HCT116 (cell line): ENCODE measurements at regions not wholly inside any gene's neighbourhood (a gene's known extent, or its start where the extent isn't known, plus 50 kb on each side); places are given as distances from the start of the nearest gene placed in this dataset.

Experiments
- ATAC-seq: fragments of 200-7000 bp; cut with Tn5 transposase; 2 replicates; pipeline ENCODE4 v1.9.1; 2020; ENCODE audit warnings: mild to moderate bottlenecking, moderate library complexity
- BruUV-seq: library from RNA; stranded (reverse); fragments of 400-500 nt; replicated peaks from 2 replicates; lab custom pipeline; 2021; lab: Mats Ljungman, UMichigan
- CTCF ChIA-PET: fragments of 300-600 bp; sonication (Branson Sonifier 250); formaldehyde crosslinking; loops from one replicate; lab custom pipeline; 2021; ENCODE audit warnings: antibody characterized with exemption; lab: Charles Lee
- POLR2A ChIA-PET: fragments of 300-600, 350-600 bp; sonication (Branson Sonifier 250); formaldehyde crosslinking; loops from one replicate; lab custom pipeline; 2021; ENCODE audit warnings: antibody characterized with exemption; lab: Charles Lee
- RAD21 ChIA-PET, 2 experiments: fragments of 300-600 bp; sonication (Branson Sonifier 250); formaldehyde crosslinking; loops; one replicate each; lab custom pipeline; 2023; ENCODE audit warnings: low total read pairs in 2 of 2; ENCODE audit not compliant: uncharacterized antibody in 2 of 2, unreplicated experiment in 2 of 2, low non-redundant PET in 1 of 2; lab: Charles Lee
- DNase-seq: peaks from one replicate; pipeline ENCODE4 v3.0.0-alpha.2; 2010; ENCODE audit warnings: low read depth, low spot score
- H2AFZ ChIP-seq: fragments of 200-600 bp; shearing (Covaris generic), sonication (generic); 2 replicates; pipeline ENCODE4 v1.6.1; 2017; ENCODE audit warnings: low read depth, mixed run types, mixed read lengths, antibody characterized with exemption, low read length; ENCODE audit not compliant: poor library complexity, severe bottlenecking
- H3K27ac ChIP-seq: 2 replicates; pipeline ENCODE4 v1.5.1; 2012; ENCODE audit warnings: low read depth, low read length
- H3K27me3 ChIP-seq: fragments of 200-600 bp; sonication (generic); 2 replicates; pipeline ENCODE4 v1.6.1; 2016; ENCODE audit warnings: mixed run types, low read length, mixed read lengths; ENCODE audit not compliant: insufficient read depth
- H3K36me3 ChIP-seq, 2 experiments: fragments of 200-500 bp in 1 of 2; fragments of 200-600 bp in 1 of 2; sonication (Bioruptor generic) in 1 of 2; sonication (generic) in 1 of 2; 2 replicates each; pipeline versions ENCODE4 v1.5.1 to v1.6.1; 2014 to 2016; ENCODE audit warnings: low read length in 2 of 2, inconsistent platforms in 1 of 2, mixed read lengths in 1 of 2, mixed run types in 1 of 2; ENCODE audit not compliant: insufficient read depth in 2 of 2, control insufficient read depth in 1 of 2
- H3K4me1 ChIP-seq, 2 experiments: fragments of 200-600 bp in 1 of 2; sonication (generic) in 1 of 2; 2 replicates each; pipeline versions ENCODE4 v1.5.1 to v1.6.1; 2012 to 2017; ENCODE audit warnings: low read length in 2 of 2, inconsistent platforms in 1 of 2, mild to moderate bottlenecking in 1 of 2, mixed read lengths in 1 of 2, mixed run types in 1 of 2, moderate library complexity in 1 of 2; ENCODE audit not compliant: insufficient read depth in 2 of 2, control insufficient read depth in 1 of 2
- H3K4me2 ChIP-seq: fragments of 200-600 bp; sonication (generic); 2 replicates; pipeline ENCODE4 v1.6.1; 2017; ENCODE audit warnings: mixed run types, low read length, mixed read lengths
- H3K4me3 ChIP-seq, 2 experiments: fragments of 200-600 bp in 1 of 2; sonication (generic) in 1 of 2; replicated peaks in 1 of 2; 2 replicates each; pipeline ENCODE4 v1.5.1; 2011 to 2016; ENCODE audit warnings: low read length in 2 of 2, control low read depth in 1 of 2, low read depth in 1 of 2, mild to moderate bottlenecking in 1 of 2, mixed read lengths in 1 of 2, mixed run types in 1 of 2
- H3K79me2 ChIP-seq: fragments of 200-600 bp; sonication (generic); 2 replicates; pipeline ENCODE4 v1.6.1; 2017; ENCODE audit warnings: mild to moderate bottlenecking, mixed run types, low read length, moderate library complexity, mixed read lengths; ENCODE audit not compliant: insufficient read depth
- H3K9ac ChIP-seq: fragments of 200-600 bp; sonication (generic); 2 replicates; pipeline ENCODE4 v1.6.1; 2016; ENCODE audit warnings: low read length, mixed read lengths
- H3K9me2 ChIP-seq: fragments of 200-600 bp; sonication (generic), shearing (Covaris generic); 2 replicates; pipeline ENCODE4 v1.6.1; 2017; ENCODE audit warnings: mixed run types, mild to moderate bottlenecking, moderate library complexity; ENCODE audit not compliant: insufficient read depth
- H3K9me3 ChIP-seq, 2 experiments: fragments of 200-500 bp in 1 of 2; fragments of 200-600 bp in 1 of 2; sonication (Bioruptor generic) in 1 of 2; sonication (generic) in 1 of 2; 2 replicates each; pipeline ENCODE4 v1.6.1; 2014 to 2017; ENCODE audit warnings: low read length in 2 of 2, mixed read lengths in 2 of 2, inconsistent platforms in 1 of 2, low read depth in 1 of 2, mild to moderate bottlenecking in 1 of 2, mixed run types in 1 of 2, moderate library complexity in 1 of 2; ENCODE audit not compliant: control insufficient read depth in 1 of 2, insufficient read depth in 1 of 2
- H4K20me1 ChIP-seq: fragments of 200-600 bp; sonication (generic), shearing (Covaris generic); 2 replicates; pipeline ENCODE4 v1.6.1; 2017; ENCODE audit warnings: mixed run types, mild to moderate bottlenecking, moderate library complexity; ENCODE audit not compliant: insufficient read depth
- CBX3 ChIP-seq: IDR thresholded peaks from 2 replicates; pipeline ENCODE4 v1.6.1; 2012; ENCODE audit warnings: low read depth
- CEBPB ChIP-seq: IDR thresholded peaks from 2 replicates; pipeline ENCODE4 v1.6.1; 2012; ENCODE audit warnings: low read depth
- EGR1 ChIP-seq: IDR thresholded peaks from 2 replicates; pipeline ENCODE4 v1.6.1; 2012; ENCODE audit warnings: low read depth
- ELF1 ChIP-seq: IDR thresholded peaks from 2 replicates; pipeline ENCODE4 v1.6.1; 2012; ENCODE audit warnings: low read depth, borderline replicate concordance
- EZH2phosphoT487 ChIP-seq: fragments of 200-600 bp; IDR thresholded peaks from 2 replicates; pipeline ENCODE4 v1.6.1; 2018; ENCODE audit warnings: antibody characterized with exemption, borderline replicate concordance
- JUND ChIP-seq: IDR thresholded peaks from 2 replicates; pipeline ENCODE4 v1.6.1; 2012
- RAD21 ChIP-seq: IDR thresholded peaks from 2 replicates; pipeline ENCODE4 v1.6.1; 2012; ENCODE audit warnings: low read depth, mild to moderate bottlenecking
- SIN3A ChIP-seq: IDR thresholded peaks from 2 replicates; pipeline ENCODE4 v1.6.1; 2012; ENCODE audit warnings: low read depth
- SP1 ChIP-seq: IDR thresholded peaks from 2 replicates; pipeline ENCODE4 v1.6.1; 2012; ENCODE audit warnings: low read depth
- SRF ChIP-seq: IDR thresholded peaks from 2 replicates; pipeline ENCODE4 v1.6.1; 2012; ENCODE audit warnings: low read depth
- YY1 ChIP-seq: IDR thresholded peaks from 2 replicates; pipeline ENCODE4 v1.6.1; 2011; ENCODE audit warnings: low read length, low read depth, moderate library complexity, mild to moderate bottlenecking; ENCODE audit not compliant: insufficient replicate concordance; ENCODE audit errors: extremely low read depth
- ZNF274 ChIP-seq: fragments of 200-500 bp; sonication (Bioruptor generic); IDR thresholded peaks from 2 replicates; pipeline ENCODE4 v1.6.1; 2014; ENCODE audit warnings: mild to moderate bottlenecking, low read depth, low read length, inconsistent platforms
- intact Hi-C: fragments of 100-400 bp; cut with micrococcal nuclease; formaldehyde crosslinking; loops from 2 replicates; pipeline ENCODE4 v1.10.0; 2022
- TF ChIP-seq, protein P1 (sequence below): IDR thresholded peaks from 2 replicates; pipeline ENCODE4 v1.6.1; 2011; ENCODE audit warnings: mild to moderate bottlenecking, low read length, moderate library complexity; ENCODE audit not compliant: insufficient replicate concordance; ENCODE audit errors: extremely low read depth
- TF ChIP-seq, protein P2 (sequence below): IDR thresholded peaks from 2 replicates; pipeline ENCODE4 v1.6.1; 2012; ENCODE audit warnings: low read depth
- TF ChIP-seq, protein P3 (sequence below): IDR thresholded peaks from 2 replicates; pipeline ENCODE4 v1.6.1; 2012
- TF ChIP-seq, protein P4 (sequence below): IDR thresholded peaks from 2 replicates; pipeline ENCODE4 v1.6.1; 2012
- TF ChIP-seq, protein P5 (sequence below), 3 experiments: fragments of 200-600 bp in 1 of 3; sonication (generic) in 1 of 3; IDR thresholded peaks in 2 of 3; conservative IDR thresholded peaks in 1 of 3; 2 replicates each; pipeline ENCODE4 v1.5.1; 2012 to 2017; ENCODE audit warnings: low read depth in 2 of 3, low read length in 2 of 3, antibody characterized with exemption in 1 of 3, borderline replicate concordance in 1 of 3, control low read depth in 1 of 3, mild to moderate bottlenecking in 1 of 3, mixed read lengths in 1 of 3, mixed run types in 1 of 3, moderate library complexity in 1 of 3; ENCODE audit not compliant: insufficient read depth in 1 of 3

DNA sequence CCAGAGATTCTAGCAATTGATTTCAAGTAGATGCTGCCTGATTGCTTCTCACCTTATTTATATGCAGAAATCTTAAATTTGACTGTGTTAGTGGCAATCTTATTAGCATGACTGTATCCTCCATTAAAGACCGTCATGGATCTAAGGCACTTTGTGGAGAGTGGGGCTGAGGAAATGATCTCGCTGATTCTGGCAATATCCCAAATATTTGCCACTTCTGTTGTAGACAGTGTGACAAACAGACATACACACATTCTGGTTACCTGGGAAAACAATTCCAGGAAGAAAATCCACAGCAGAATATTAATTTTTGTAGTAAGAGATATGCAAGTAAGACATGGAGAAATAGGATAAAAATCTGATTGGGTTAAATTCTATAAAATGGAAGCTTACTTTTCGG lies 269.0 kb upstream of the G2E3 start:
- Histone ChIP-seq H3K4me3 (no peak overlapping the region), H3K79me2 (no peaks in the 10 kb centered on the region), H3K27ac (no peak overlapping the region), H3K9me2 (no peaks in the 10 kb centered on the region), H4K20me1 (no peaks in the 10 kb centered on the region), H3K9ac (no peak overlapping the region), H3K4me2 (no peak overlapping the region), H3K4me1 (no peaks in the 10 kb centered on the region)
- BruUV-seq = no TSS peak
- ChIA-PET POLR2A (no interaction called here), RAD21 (no interaction called here)
- intact Hi-C loops = no loop called here
- TF ChIP-seq, protein P1, sequence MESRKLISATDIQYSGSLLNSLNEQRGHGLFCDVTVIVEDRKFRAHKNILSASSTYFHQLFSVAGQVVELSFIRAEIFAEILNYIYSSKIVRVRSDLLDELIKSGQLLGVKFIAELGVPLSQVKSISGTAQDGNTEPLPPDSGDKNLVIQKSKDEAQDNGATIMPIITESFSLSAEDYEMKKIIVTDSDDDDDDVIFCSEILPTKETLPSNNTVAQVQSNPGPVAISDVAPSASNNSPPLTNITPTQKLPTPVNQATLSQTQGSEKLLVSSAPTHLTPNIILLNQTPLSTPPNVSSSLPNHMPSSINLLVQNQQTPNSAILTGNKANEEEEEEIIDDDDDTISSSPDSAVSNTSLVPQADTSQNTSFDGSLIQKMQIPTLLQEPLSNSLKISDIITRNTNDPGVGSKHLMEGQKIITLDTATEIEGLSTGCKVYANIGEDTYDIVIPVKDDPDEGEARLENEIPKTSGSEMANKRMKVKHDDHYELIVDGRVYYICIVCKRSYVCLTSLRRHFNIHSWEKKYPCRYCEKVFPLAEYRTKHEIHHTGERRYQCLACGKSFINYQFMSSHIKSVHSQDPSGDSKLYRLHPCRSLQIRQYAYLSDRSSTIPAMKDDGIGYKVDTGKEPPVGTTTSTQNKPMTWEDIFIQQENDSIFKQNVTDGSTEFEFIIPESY = no peak
- TF ChIP-seq SP1 (no peak), EGR1 (no peak), EZH2phosphoT487 (no peak), JUND (no peak), RAD21 (no peak), ELF1 (no peak), CEBPB (no peak), SIN3A (no peak), CBX3 (no peak), YY1 (no peak), ZNF274 (no peak), SRF (no peak)
- TF ChIP-seq, protein P2, sequence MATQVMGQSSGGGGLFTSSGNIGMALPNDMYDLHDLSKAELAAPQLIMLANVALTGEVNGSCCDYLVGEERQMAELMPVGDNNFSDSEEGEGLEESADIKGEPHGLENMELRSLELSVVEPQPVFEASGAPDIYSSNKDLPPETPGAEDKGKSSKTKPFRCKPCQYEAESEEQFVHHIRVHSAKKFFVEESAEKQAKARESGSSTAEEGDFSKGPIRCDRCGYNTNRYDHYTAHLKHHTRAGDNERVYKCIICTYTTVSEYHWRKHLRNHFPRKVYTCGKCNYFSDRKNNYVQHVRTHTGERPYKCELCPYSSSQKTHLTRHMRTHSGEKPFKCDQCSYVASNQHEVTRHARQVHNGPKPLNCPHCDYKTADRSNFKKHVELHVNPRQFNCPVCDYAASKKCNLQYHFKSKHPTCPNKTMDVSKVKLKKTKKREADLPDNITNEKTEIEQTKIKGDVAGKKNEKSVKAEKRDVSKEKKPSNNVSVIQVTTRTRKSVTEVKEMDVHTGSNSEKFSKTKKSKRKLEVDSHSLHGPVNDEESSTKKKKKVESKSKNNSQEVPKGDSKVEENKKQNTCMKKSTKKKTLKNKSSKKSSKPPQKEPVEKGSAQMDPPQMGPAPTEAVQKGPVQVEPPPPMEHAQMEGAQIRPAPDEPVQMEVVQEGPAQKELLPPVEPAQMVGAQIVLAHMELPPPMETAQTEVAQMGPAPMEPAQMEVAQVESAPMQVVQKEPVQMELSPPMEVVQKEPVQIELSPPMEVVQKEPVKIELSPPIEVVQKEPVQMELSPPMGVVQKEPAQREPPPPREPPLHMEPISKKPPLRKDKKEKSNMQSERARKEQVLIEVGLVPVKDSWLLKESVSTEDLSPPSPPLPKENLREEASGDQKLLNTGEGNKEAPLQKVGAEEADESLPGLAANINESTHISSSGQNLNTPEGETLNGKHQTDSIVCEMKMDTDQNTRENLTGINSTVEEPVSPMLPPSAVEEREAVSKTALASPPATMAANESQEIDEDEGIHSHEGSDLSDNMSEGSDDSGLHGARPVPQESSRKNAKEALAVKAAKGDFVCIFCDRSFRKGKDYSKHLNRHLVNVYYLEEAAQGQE = no peak
- TF ChIP-seq, protein P3, sequence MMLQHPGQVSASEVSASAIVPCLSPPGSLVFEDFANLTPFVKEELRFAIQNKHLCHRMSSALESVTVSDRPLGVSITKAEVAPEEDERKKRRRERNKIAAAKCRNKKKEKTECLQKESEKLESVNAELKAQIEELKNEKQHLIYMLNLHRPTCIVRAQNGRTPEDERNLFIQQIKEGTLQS = no peak
- TF ChIP-seq, protein P4, sequence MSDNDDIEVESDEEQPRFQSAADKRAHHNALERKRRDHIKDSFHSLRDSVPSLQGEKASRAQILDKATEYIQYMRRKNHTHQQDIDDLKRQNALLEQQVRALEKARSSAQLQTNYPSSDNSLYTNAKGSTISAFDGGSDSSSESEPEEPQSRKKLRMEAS = no peak
- TF ChIP-seq, protein P5, sequence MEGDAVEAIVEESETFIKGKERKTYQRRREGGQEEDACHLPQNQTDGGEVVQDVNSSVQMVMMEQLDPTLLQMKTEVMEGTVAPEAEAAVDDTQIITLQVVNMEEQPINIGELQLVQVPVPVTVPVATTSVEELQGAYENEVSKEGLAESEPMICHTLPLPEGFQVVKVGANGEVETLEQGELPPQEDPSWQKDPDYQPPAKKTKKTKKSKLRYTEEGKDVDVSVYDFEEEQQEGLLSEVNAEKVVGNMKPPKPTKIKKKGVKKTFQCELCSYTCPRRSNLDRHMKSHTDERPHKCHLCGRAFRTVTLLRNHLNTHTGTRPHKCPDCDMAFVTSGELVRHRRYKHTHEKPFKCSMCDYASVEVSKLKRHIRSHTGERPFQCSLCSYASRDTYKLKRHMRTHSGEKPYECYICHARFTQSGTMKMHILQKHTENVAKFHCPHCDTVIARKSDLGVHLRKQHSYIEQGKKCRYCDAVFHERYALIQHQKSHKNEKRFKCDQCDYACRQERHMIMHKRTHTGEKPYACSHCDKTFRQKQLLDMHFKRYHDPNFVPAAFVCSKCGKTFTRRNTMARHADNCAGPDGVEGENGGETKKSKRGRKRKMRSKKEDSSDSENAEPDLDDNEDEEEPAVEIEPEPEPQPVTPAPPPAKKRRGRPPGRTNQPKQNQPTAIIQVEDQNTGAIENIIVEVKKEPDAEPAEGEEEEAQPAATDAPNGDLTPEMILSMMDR (IDR thresholded peaks at IDR 0.05 in 2 of 3, conservative IDR thresholded peaks at IDR 0.05 in 1 of 3; ENCODE audit: borderline replicate concordance in 1 of 3, insufficient read depth in 1 of 3, low read depth in 2 of 3, low read length in 2 of 3) = no peak
- TF ChIP-seq, all 23 proteins: peak for 0
- H2AFZ ChIP-seq = no peak overlapping the region
- DNase-seq = no peak
- CTCF ChIA-PET = no interaction called here
- H3K36me3 ChIP-seq = no peaks in the 10 kb centered on the region
- H3K9me3 ChIP-seq = no peaks in the 10 kb centered on the region
- no peak for ATAC-seq
- no peaks in the 10 kb centered on the region for H3K27me3 ChIP-seq
